GM19467 (cell line): ENCODE measurements at regions not wholly inside any gene's neighbourhood (a gene's known extent, or its start where the extent isn't known, plus 50 kb on each side); places are given as distances from the start of the nearest gene placed in this dataset.

ENCODE experiments used
- ATAC-seq: cut with Tn5 transposase; IDR thresholded peaks from one replicate; pipeline ENCODE4 v1.9.1; 2021; ENCODE audit warnings: mild to moderate bottlenecking, moderate library complexity; ENCODE audit not compliant: unreplicated experiment

DNA sequence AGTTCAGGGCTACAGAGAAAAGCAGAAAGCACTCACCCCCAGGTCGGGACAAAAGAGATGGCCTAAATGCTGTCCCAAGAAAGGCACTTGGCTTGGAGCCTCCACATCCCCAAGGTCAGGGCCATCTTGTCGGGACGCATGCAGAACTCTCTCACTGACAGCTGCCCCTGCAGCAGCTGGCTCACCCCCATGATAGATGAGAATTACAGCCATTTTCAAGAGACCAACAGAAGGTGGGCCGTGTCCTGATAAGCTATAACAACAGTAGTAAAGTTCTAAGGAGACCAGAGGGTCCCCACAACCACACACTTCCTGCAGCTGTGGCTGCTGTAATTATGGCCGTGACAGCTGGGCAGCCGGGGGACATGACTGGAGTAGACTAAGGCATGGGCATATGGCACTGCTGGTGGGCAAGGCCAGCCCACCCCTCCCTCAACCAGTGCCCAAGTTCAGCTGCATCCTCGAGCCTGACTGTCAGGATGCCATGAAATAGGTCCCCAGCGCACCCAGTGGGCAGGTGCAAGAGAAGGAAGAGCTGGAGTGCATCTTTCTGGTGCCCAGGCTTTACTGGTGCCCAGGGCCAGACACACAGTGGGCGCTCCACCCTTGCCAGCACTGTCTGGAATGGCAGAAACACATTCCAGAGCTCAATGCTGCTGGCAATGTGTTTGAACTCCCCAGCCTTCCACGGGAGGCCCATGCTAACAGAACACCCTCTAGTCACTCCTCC is 436.7 kb upstream of the ZNF507 start:
- no peak for ATAC-seq

DNA sequence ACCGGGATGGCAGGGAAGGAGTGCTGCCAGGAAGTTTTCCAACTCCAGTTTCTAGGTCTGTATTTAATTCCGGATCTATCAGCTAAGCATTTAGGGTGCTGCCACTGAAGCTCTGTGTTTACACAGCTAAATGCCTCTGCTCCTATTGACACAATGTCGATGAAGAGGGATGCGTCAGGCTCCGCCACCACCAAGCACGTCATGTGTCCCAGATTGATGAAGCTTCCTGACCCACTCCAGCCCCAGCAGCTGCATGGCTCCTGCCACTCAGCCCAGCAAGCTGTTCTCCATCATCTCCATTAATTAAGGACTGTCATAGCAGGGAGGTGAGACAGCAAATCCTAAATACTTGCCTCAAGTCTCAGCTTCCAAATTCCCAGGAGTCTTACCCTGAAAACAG is 435.2 kb upstream of the ZNF507 start:
- no peak for ATAC-seq

DNA sequence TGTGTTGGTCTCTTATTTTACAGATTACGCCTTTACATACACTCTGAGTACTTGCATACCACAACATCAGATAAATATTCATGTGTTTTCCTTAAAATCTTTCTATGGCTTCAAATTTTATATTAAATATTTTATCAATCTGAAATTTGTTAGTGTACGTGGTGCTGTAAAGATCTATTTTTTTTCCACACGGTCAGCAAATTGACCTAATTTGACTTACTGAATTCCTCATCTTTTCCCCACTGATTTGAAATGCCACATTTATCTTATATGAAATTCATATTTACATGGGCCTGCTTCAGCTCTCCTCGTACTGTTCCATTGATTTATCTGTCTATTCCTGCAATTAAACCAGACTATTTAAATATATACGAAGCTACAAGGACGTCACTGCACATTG is 433.8 kb upstream of the ZNF507 start:
- no peak for ATAC-seq

DNA sequence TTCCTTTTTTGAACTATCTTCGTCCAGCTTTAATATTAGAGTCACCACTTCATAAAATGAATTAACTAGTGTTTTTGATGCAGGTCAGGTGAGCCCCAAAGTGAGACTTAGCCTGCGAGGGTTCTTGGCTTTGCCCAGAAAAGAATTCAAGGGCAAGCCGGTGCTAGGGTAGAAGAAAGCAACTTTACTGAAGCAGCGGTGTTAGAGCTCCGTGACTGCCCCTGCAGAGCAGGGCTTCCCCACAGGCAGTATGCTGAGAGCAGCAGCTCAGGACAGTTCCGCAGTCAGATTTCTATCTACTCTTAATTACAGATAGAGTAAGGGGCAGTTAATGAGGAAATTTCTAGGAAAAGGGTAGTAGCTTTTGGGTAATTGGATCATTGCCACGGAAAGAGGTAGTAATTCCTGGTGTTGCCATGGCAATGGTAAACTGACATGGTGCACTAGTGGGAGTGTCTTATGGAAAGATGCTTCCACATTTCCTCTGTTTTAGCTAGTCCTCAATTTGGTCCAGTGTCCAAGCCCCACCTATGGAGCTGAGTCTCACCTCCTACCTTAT is 432.2 kb upstream of the ZNF507 start:
- no peak for ATAC-seq

DNA sequence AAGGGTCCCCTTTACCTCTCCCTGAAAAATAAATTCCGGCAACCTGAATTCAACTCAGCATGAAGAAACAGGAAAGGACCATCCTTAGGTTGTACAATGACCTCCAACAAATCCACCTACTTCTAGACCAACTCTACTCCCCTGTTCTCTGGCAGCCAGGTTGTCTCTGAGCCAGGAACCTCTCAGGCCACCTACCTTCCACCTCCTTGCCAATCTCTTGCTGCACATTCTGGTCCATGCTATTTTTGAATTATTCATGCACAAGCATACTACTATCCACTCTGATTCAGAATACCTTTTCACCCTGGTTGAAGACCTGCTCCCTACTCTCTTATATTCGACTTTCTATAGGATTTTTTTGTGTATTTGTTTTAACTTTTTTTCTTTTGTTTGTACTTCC is 415.0 kb upstream of the ZNF507 start:
- ATAC-seq = no peak

DNA sequence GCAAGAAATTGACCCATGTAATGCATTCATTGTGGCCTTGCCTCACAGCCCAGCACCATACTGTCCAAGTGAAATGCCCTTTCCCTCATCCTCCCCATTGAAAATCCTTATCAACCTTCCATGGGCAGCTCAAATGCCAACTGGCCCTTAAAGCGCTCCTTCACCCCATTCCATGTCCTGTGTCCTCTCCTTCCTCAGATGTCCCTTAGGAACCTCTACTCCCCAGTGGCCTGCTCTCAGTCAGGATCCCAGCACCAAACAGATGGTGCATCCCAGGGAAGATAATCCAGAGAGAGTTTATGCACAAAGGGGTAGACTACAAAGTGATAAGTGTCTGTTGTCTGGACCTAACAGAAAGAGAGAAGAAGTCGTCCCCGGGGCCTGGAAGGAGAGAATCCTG is 407.4 kb upstream of the ZNF507 start:
- no peak for ATAC-seq

DNA sequence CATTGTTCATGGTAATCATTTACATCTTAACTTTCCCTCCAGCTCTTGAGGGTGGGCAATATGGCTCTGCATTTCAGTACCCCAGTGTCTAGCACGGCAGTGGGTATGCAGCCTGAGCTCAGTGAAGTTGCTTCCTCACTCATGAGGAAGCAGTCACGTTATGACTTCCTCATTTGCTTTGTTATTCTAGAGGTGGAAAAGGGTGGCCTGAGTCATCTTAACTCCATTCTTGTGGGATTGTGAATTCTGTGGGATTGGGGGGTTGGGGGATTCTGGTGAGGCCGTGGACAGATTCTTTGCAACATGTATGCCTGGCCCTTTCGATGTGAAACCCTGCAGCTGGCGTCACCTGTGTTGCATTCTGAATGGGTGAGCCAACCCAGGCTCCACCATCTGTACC is 406.7 kb upstream of the ZNF507 start:
- no peak for ATAC-seq

DNA sequence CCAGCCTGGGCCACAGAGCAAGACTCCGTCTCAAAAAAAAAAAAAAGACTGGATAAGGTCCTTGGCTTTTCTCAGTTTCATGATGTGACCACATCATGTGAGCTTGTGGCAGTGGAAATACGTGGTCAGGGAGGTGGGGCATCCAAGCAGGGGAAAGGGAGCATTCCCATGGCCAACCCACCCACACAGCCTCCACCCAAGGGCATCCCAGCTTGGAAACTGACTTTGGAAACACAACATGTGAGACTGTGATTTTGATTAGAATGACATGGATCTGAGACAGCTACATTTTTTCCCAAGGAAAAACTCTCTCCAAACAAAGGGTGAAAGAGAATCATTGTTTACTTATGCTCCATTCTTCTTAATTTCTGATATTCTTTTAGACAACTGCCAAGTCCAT is 405.0 kb upstream of the ZNF507 start:
- ATAC-seq = no peak

DNA sequence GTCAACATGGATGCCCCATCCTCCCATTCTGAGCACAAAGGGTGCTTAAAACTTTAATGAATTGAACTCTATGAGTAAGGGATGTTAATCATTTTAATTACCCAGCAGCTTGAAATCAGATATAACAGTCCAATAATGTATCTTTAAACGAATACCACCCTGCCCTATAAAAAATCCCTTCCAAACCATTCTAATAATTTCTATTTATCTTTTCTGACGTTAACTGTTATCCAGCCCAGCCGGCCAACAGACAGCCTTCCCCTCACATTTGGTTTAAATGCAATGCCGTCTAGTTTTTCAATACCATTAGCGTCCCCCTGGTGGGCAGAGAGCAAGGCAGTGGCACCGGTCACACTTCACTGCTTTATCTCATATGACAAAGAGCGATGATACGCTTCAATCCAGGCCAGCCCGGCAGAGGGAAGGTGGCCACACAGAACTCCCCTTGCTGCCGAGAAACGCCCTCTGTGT is 402.2 kb upstream of the ZNF507 start:
- no peak for ATAC-seq

DNA sequence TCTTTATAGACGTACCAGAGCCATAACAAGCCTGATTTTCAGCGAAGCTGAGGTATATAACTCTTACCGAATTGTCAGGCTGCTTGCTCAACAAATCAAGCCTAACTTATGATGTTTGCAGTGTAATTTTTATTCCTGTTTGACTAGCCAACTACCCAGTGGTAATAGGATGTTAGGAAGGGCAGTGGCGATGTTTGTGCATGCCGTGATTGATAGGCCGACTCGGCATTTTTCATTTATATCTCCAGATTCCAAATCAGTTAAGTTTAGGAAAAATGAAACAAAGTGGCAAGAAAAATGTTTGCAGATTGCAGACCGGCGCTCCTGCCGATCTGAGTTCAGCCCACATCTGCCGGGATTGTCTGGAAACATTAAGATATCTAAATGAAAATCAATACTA is 401.6 kb upstream of the ZNF507 start:
- ATAC-seq = no peak

DNA sequence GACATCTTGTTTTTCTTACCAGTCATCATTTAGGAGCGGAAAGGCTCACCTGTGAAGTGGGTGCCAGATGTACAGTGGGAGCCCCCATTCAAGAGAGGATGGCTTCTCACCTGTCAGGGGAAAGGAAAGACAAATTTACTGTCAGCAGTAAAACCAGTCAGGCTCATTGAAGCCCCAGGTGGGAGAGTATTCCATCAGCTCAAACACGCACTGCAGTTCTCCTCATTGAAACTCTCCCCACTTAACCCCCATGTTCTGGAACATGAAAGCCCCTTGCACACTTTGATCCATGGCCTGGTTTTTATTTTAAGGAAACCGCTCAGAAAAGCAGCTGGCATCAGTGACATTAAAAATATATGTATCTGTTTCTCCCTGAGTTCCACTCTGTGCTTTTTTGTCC is 401.1 kb upstream of the ZNF507 start:
- no peak for ATAC-seq

DNA sequence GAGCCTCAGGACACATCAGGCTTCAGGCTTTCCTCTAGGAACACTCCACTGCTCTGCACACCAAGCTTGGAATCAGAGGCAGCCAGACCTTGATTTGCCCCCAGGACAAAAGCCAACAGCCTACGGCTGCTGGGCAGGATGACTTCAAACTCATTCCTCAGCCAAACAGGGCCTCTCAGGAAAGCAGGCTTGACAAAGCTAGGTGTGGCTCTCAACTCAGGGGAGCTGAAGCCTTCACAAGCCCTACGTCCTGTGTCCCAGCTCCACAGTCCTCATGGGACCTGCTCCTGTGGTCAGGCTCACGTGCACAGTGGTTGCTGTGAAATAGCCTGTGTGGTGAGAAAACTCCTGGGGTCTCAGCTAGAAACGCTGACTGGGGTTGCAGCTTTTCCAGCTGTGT is 398.9 kb upstream of the ZNF507 start:
- no peak for ATAC-seq

DNA sequence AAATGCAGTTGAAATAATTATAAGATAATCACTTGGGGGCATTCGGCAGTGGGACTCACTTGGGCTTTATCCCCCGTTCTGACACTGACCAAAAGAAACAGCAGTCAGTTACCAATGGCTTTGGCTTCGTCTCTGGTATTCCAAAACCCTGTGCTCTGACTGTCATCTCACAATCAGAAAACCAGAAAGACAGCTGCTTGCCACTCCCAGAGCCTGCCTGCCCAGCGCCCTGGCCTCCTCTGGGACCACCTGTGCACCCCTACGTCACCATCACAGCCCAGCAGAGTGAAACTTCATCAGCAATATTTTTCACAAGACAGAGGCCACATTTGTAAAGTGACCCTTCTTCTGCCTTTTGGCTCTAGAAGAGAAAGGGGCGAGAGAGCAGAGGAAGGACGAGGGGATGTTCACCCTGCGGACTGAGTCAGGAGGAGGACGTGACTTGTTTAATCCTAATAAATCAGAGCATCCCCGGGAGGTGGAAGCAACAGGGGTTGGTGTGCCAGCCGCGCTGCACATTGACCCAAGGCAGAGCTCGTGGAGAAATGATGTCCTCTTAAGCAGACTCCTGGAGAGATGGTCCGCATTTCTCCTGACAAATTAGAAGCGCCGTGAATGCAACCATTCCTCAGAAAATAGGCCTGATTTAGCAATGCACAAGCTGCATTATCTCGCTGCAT is 397.8 kb upstream of the ZNF507 start:
- ATAC-seq = no peak

DNA sequence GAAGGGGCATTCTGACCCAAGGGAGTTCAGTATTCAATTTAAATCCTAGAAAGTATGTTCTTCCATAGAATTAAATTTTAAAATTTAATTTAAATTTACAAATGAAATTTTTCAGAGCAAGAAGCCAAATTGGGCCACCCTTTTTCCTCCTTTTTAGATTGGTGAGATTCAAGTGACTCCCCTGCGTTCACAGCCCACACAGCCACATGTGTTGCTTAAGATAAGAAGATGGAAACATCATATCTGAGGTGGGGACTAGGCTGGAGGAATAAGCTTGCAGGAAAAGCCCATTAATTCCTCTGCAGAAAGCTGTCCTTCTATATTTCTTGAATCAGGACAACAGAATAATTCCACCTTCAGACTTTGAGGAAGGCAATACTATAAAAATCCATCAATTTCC is 392.7 kb upstream of the ZNF507 start:
- ATAC-seq = no peak

DNA sequence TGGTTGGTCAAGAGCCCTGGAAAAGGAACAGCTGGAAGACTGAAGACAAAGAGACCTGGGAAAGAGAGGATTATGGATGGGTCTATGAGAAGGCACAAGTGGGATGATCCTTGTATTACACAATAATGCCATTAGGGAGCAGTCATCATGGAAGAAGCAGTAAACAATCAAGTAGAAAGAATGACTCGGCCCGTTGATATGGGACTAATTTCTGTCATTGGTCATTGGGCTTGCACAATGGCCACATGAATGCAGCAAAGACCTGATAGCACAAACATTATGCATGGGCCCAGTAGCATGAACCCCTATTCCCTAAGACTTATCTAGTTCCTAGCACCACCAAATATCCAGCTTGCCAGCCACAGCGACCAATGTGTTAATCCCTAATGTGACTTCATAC is 390.3 kb upstream of the ZNF507 start:
- ATAC-seq = no peak

DNA sequence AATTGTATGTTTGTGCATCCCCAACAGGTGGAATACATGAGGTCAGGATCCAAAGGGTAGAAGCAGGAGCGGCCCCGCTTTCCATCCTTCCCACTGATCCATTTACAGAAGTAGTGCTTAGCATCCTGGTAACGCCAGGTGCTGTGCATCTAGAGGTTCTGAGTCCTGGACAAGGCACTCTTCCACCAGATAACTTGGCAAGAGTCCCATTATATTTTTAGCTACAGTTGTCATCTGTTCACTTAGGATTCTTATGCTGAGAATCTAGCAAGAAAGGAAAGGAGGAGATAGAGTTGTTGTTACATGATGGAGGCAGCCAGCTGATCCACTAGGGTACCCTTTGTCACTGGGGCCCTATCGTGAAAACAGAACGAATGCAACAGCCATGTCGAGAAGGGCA is 389.5 kb upstream of the ZNF507 start:
- ATAC-seq = no peak

DNA sequence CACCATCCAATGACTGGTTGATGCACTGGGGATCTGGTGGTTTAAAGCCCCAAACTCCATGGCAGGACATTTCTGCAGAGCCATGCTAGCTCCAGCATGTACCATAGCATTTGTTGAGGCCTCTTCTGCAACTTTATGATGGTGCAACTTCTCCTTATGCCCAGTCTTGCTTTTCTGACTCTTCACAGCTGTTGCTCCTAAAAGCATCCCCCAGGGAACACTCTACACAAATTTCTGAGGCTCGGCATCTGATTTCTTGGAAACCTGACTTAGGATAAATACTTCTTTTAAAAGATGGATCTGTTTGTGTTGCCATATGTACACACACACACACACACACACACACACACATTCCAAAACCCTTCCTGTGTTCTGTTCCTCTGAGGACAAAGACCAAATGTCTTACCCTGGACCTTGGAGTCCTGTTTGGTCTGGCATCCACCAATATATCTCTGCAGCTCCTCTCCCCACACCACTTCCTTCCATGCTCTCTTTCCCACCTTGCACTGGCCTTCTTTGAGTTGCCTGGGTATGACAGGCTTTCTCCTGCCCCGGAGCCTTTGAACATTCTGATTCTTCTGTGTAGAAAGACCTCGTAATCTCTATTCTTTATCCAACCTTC is 388.5 kb upstream of the ZNF507 start:
- no peak for ATAC-seq

DNA sequence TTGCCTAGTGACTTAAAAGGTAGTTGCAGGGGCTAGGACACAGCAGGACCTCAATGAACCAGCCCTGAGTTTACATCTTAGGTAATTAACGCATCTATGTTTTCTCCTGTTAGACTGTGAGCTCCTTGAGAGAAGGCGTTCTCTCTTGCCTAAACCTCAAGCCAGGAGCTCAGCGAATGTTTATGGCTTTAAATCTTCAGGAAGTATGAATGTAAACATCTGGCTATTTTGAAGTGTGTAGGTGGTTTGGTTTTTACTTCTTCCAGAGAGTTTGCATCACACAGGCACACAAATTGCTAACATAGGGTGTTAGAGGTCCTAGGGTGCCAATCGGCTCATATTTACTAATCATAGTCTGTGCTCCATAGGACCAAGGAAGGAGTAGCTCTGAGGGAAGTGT is 387.7 kb upstream of the ZNF507 start:
- no peak for ATAC-seq

DNA sequence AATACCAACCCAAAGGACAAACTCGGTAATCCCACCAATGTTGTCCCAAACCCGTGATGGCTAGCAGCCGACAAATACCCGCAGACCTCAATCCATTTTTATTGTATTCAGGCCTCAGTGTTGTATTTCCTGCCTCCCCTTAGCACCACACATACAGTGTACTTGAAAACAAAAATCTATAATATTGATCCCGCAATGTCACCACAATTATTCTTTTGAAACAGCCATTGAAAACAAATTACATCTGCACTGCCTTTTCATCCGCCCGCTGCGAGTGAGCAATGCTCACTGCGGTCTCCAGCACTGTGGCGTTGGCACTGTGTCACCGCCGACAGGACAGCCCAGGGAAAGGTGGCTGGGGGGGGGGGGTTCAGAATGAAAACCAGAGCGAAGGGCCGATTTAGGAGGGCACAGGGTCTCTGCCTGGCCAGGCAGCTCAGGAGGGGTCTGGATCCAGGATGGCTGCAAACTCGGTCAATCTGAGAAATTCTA is 385.8 kb upstream of the ZNF507 start:
- no peak for ATAC-seq

DNA sequence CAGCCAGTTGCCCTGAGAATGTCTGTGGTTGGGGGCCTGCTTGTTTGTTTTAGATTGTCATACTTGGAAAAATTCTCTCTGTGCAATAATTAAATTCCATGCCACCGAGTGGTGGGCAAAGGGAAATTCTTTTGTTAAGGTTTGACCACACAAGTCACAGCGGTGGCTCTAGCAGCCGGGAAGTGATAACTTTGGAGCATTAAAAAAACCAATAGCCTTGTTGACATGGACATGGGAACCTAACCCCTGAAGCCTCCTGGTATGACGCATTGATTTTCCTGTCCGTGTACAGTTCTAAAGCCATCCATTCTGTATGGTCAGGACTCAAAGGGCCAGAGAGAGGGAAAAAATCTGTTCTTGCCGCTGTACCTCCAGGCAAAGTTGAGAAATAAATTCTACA is 384.9 kb upstream of the ZNF507 start:
- ATAC-seq = no peak

DNA sequence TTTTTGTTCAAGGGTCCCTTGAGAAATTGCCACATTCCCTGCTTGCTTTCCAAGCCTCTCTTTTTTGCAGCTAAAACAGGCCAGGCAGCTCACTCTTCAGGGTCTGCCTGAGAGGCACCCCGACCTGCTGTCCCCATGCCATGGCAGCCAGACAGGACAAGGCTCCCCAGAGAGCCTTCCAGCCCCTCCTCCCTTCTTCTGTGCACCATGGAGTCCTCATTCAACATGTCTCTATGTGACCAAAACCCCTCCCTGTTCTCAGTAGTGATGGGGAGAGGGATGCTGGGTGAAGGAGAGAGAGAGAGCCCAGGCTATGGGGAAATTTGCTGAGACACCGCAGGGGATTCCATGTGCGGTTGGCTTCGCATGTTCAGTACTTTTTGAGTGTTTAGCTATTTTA is 384.2 kb upstream of the ZNF507 start:
- ATAC-seq = no peak

DNA sequence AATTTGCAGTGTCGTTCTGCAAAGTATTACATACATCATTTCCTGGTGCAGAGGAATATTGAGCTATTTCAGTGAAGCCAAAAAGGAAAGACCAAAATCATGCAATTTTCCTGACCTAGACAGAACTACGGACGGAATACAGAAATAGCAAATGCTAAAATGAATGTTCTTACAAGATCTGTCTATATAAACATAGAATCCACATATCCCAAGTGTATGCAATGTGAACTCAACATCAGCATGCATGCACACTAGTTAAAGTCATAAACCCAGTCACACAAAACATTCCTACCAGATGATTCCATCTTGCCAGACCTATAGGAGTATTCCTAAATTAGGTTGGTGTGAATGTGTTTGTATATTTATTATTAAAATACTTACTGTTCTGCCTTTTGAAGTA is 383.7 kb upstream of the ZNF507 start:
- ATAC-seq = no peak
